ENCODE measurements at regions not wholly inside any gene's neighbourhood (a gene's known extent, or its start where the extent isn't known, plus 50 kb on each side); places are given as distances from the start of the nearest gene placed in this dataset.
"Not testable (repeated sequence)": the region's sequence is repeated elsewhere in the genome, so short reads cannot be mapped to it uniquely, and the experiment has no call there.

GRCh38 chr1:241447031-241447644 lies 72.4 kb downstream of the FH start:
- DNase-seq: no peak

GRCh38 chr1:241444836-241445235 lies 74.7 kb downstream of the FH start:
- DNase-seq: no peak

- no peak for DNase-seq
These were observed 76.0 kb downstream of the FH start for GRCh38 chr1:241443561-241443960.

- no peak for DNase-seq
These were observed 76.9 kb downstream of the FH start for GRCh38 chr1:241442686-241443085.

GRCh38 chr1:241440904-241441303 lies 78.7 kb downstream of the FH start:
- no peak for DNase-seq

GRCh38 chr1:241438686-241439085 lies 80.9 kb downstream of the FH start:
- DNase-seq: not testable (repeated sequence)

- no peak for DNase-seq
These were observed 75.2 kb upstream of the RGS7 start for GRCh38 chr1:241432241-241432640.

- DNase-seq: not testable (repeated sequence)
These were observed 68.1 kb upstream of the RGS7 start for GRCh38 chr1:241425091-241425490.

GRCh38 chr1:241424480-241424971 lies 67.5 kb upstream of the RGS7 start:
- no peak for DNase-seq

GRCh38 chr1:241423541-241424479 lies 66.8 kb upstream of the RGS7 start:
- peak; percentile 35 for DNase-seq

- no peak for DNase-seq
These were observed 65.5 kb upstream of the RGS7 start for GRCh38 chr1:241422470-241422869.

- no peak for DNase-seq
These were observed 63.0 kb upstream of the RGS7 start for GRCh38 chr1:241419986-241420385.

- no peak for DNase-seq
These were observed 60.3 kb upstream of the RGS7 start for GRCh38 chr1:241417258-241417657.

GRCh38 chr1:241413974-241414373 lies 57.0 kb upstream of the RGS7 start:
- no peak for DNase-seq

- DNase-seq: peak; percentile 58
These were observed 56.4 kb upstream of the RGS7 start for GRCh38 chr1:241413386-241413785.

GRCh38 chr1:241412646-241413045 lies 55.6 kb upstream of the RGS7 start:
- no peak for DNase-seq

- no peak for DNase-seq
These were observed 54.9 kb upstream of the RGS7 start for GRCh38 chr1:241411776-241412338.

GRCh38 chr1:241411056-241411775 lies 54.2 kb upstream of the RGS7 start:
- DNase-seq: no peak

GRCh38 chr1:241408170-241408569 lies 51.2 kb upstream of the RGS7 start:
- no peak for DNase-seq

Measured in activated CD4-positive, alpha-beta T cell treated with anti-CD3 and anti-CD28 coated beads, Interleukin-10, Interleukin-2, amounts not matched to agents 100 ng/mL and 50 ng/mL, durations not matched to agents 16 hours and 8 hours (primary cell).